HEK293T (cell line): ENCODE measurements at regions not wholly inside any gene's neighbourhood (a gene's known extent, or its start where the extent isn't known, plus 50 kb on each side); places are given as distances from the start of the nearest gene placed in this dataset.

Experiments used
- CTCF ChIA-PET: fragments of 350-600 bp; formaldehyde crosslinking; extraction: SDS; loops from one replicate; lab custom pipeline; 2021; ENCODE audit warnings: antibody characterized with exemption, inconsistent platforms; lab: Yijun Ruan, JAX
- POLR2A ChIA-PET: fragments of 350-600 bp; formaldehyde crosslinking; extraction: SDS; loops from one replicate; lab custom pipeline; 2020; ENCODE audit warnings: antibody characterized with exemption, inconsistent platforms; lab: Yijun Ruan, JAX
- DNase-seq: peaks from one replicate; pipeline ENCODE4 v3.0.0; 2012; ENCODE audit warnings: mixed read lengths; ENCODE audit errors: extremely low spot score
- ARNT ChIP-seq: fragments of 450-650 bp; IDR thresholded peaks from 2 replicates; pipeline ENCODE4 v1.6.1; 2017; ENCODE audit warnings: mild to moderate bottlenecking
- BHLHE40 ChIP-seq: fragments of 450-650 bp; IDR thresholded peaks from 2 replicates; pipeline ENCODE4 v1.6.1; 2016; ENCODE audit warnings: mild to moderate bottlenecking, moderate library complexity, borderline replicate concordance
- CTBP1 ChIP-seq: fragments of 450-650 bp; IDR thresholded peaks from 2 replicates; pipeline ENCODE4 v1.6.1; 2016; ENCODE audit warnings: borderline replicate concordance
- ELF4 ChIP-seq: fragments of 450-650 bp; IDR thresholded peaks from 2 replicates; pipeline ENCODE4 v1.6.1; 2017; ENCODE audit warnings: antibody characterized with exemption
- FOXA1 ChIP-seq: fragments of 450-650 bp; IDR thresholded peaks from 2 replicates; pipeline ENCODE4 v1.6.1; 2016; ENCODE audit warnings: mild to moderate bottlenecking
- FOXK2 ChIP-seq: fragments of 450-650 bp; IDR thresholded peaks from 2 replicates; pipeline ENCODE4 v1.6.1; 2016; ENCODE audit warnings: mild to moderate bottlenecking
- FOXM1 ChIP-seq: fragments of 450-650 bp; IDR thresholded peaks from 2 replicates; pipeline ENCODE4 v1.6.1; 2017; ENCODE audit warnings: mild to moderate bottlenecking, borderline replicate concordance
- HDGF ChIP-seq: fragments of 450-650 bp; IDR thresholded peaks from 2 replicates; pipeline ENCODE4 v1.6.1; 2017; ENCODE audit warnings: antibody characterized with exemption, borderline replicate concordance
- L3MBTL2 ChIP-seq: fragments of 450-650 bp; conservative IDR thresholded peaks from 2 replicates; pipeline ENCODE4 v1.6.1; 2016; ENCODE audit warnings: mild to moderate bottlenecking
- LEF1 ChIP-seq: fragments of 450-650 bp; IDR thresholded peaks from 2 replicates; pipeline ENCODE4 v1.6.1; 2017; ENCODE audit warnings: mild to moderate bottlenecking, borderline replicate concordance
- NFRKB ChIP-seq: fragments of 450-650 bp; IDR thresholded peaks from 2 replicates; pipeline ENCODE4 v1.6.1; 2016; ENCODE audit warnings: mild to moderate bottlenecking, moderate library complexity
- PKNOX1 ChIP-seq: fragments of 450-650 bp; IDR thresholded peaks from 2 replicates; pipeline ENCODE4 v1.6.1; 2016
- SP1 ChIP-seq: fragments of 450-650 bp; IDR thresholded peaks from 2 replicates; pipeline ENCODE4 v1.6.1; 2017
- SUZ12 ChIP-seq: fragments of 450-650 bp; IDR thresholded peaks from 2 replicates; pipeline ENCODE4 v1.6.1; 2016; ENCODE audit warnings: mild to moderate bottlenecking
- TARDBP ChIP-seq: fragments of 450-650 bp; IDR thresholded peaks from 2 replicates; pipeline ENCODE4 v1.6.1; 2016
- ZNF384 ChIP-seq: fragments of 450-650 bp; IDR thresholded peaks from 2 replicates; pipeline ENCODE4 v1.6.1; 2016

- TF ChIP-seq PKNOX1 = no peak
- TF ChIP-seq BHLHE40 = no peak
- no peak for TF ChIP-seq TARDBP
- no peak for TF ChIP-seq SUZ12
- no peak for TF ChIP-seq HDGF
- TF ChIP-seq ZNF384 = no peak
- DNase-seq = no peak
- CTCF ChIA-PET = no interaction called here
- POLR2A ChIA-PET = no interaction called here
Observed at GRCh38 chr20:60957621-60958020, 294.4 kb upstream of the CDH4 start.

- no peak for DNase-seq
- no peak for TF ChIP-seq SUZ12
- TF ChIP-seq LEF1 = no peak
- TF ChIP-seq L3MBTL2 = no peak
- no peak for TF ChIP-seq SP1
- no peak for TF ChIP-seq FOXM1
- TF ChIP-seq HDGF = no peak
- no peak for TF ChIP-seq TARDBP
- TF ChIP-seq FOXA1 = no peak
- no peak for TF ChIP-seq NFRKB
- no peak for TF ChIP-seq PKNOX1
- TF ChIP-seq FOXK2 = no peak
- POLR2A ChIA-PET = no interaction called here
- CTCF ChIA-PET = no interaction called here
Observed at GRCh38 chr20:60959971-60960370, 292.1 kb upstream of the CDH4 start.

- ChIA-PET POLR2A (no interaction called here), CTCF (no interaction called here)
Observed at GRCh38 chr20:60960500-60960899, 291.6 kb upstream of the CDH4 start.

GRCh38 chr20:60961551-60961950, 290.5 kb upstream of the CDH4 start:
- ChIA-PET POLR2A (no interaction called here), CTCF (no interaction called here)
- no peak for TF ChIP-seq ELF4
- no peak for TF ChIP-seq BHLHE40
- TF ChIP-seq HDGF = no peak
- no peak for TF ChIP-seq ARNT
- TF ChIP-seq SUZ12 = no peak
- no peak for TF ChIP-seq TARDBP
- no peak for TF ChIP-seq LEF1
- no peak for DNase-seq

More at GRCh38 chr20:60960500-60960899, 291.6 kb upstream of the CDH4 start:
- TF ChIP-seq FOXM1 = no peak
- no peak for TF ChIP-seq ARNT
- TF ChIP-seq LEF1 = no peak
- TF ChIP-seq CTBP1 = no peak
- TF ChIP-seq HDGF = no peak
- no peak for TF ChIP-seq ZNF384
- TF ChIP-seq PKNOX1 = no peak
- TF ChIP-seq BHLHE40 = no peak
- DNase-seq = no peak

GRCh38 chr20:60962367-60963045, 289.6 kb upstream of the CDH4 start:
- ChIA-PET CTCF (no interaction called here), POLR2A (no interaction called here)
- no peak for DNase-seq
- TF ChIP-seq TARDBP (no peak), HDGF (no peak), ARNT (no peak), CTBP1 (no peak), FOXK2 (no peak), ELF4 (no peak), NFRKB (no peak), LEF1 (no peak), SP1 (no peak), SUZ12 (no peak), FOXM1 (no peak), BHLHE40 (no peak), ZNF384 (no peak)

- ChIA-PET POLR2A (no interaction called here), CTCF (no interaction called here)
- TF ChIP-seq CTBP1 = no peak
- TF ChIP-seq ARNT = no peak
- no peak for TF ChIP-seq PKNOX1
- no peak for TF ChIP-seq FOXK2
- no peak for TF ChIP-seq BHLHE40
- TF ChIP-seq HDGF = no peak
- no peak for TF ChIP-seq ZNF384
- TF ChIP-seq FOXM1 = no peak
- TF ChIP-seq L3MBTL2 = no peak
- no peak for TF ChIP-seq NFRKB
- no peak for TF ChIP-seq LEF1
- no peak for TF ChIP-seq TARDBP
- no peak for DNase-seq
Observed at GRCh38 chr20:60963146-60963545, 288.9 kb upstream of the CDH4 start.
